Fibroblast of pulmonary artery (primary cell): ENCODE measurements at regions not wholly inside any gene's neighbourhood (a gene's known extent, or its start where the extent isn't known, plus 50 kb on each side); places are given as distances from the start of the nearest gene placed in this dataset.

Experiments
- DNase-seq: peaks from one replicate; pipeline ENCODE4 v3.0.0-alpha.2; 2010; ENCODE audit warnings: low read depth
- H3K4me3 ChIP-seq: replicated peaks from 2 replicates; pipeline ENCODE4 v1.5.1; 2011; ENCODE audit warnings: low read depth, mild to moderate bottlenecking, control low read depth, low read length, moderate library complexity
- TF ChIP-seq, protein P1 (sequence below): IDR thresholded peaks from 2 replicates; pipeline ENCODE4 v1.5.1; 2011; ENCODE audit warnings: mild to moderate bottlenecking, control low read depth, low read length, inconsistent platforms; ENCODE audit errors: missing control alignments

DNA sequence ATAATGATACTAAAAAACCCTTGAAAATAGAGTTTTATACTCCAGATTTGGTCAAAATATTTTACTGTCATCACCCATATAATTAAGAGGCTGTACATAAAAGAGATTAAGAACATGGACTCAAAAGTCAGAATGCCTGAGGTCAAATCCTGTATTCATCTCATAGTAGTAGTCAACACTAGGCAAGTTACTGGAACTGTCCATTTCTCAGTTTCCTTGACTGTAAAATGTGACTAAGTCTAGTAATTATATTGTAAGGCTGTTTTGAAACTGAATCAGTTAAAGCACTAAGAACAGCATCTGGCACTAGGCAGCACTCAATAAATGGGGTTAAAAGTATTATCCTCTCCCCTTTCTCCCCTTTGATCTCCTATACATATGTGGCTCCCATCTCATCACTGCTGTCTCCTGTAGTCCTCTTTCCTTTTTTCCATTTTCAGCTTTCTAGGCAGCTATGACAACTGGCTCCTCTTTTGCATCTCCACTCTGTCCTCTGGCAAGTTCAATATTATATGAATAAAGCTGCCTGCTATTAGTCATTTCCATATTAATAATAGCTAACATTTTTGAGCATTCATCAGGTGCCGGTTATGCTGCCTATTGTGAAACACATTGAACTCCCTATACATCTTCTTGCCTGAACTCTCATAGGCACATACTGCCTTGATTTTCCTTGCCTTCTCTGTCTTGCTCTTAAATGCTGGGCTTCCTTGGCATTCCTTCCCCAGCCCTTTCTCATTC, 185.8 kb upstream of the NREP start:
- no peak overlapping the region for H3K4me3 ChIP-seq
- TF ChIP-seq, protein P1, sequence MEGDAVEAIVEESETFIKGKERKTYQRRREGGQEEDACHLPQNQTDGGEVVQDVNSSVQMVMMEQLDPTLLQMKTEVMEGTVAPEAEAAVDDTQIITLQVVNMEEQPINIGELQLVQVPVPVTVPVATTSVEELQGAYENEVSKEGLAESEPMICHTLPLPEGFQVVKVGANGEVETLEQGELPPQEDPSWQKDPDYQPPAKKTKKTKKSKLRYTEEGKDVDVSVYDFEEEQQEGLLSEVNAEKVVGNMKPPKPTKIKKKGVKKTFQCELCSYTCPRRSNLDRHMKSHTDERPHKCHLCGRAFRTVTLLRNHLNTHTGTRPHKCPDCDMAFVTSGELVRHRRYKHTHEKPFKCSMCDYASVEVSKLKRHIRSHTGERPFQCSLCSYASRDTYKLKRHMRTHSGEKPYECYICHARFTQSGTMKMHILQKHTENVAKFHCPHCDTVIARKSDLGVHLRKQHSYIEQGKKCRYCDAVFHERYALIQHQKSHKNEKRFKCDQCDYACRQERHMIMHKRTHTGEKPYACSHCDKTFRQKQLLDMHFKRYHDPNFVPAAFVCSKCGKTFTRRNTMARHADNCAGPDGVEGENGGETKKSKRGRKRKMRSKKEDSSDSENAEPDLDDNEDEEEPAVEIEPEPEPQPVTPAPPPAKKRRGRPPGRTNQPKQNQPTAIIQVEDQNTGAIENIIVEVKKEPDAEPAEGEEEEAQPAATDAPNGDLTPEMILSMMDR: no peak
- no peak for DNase-seq

DNA sequence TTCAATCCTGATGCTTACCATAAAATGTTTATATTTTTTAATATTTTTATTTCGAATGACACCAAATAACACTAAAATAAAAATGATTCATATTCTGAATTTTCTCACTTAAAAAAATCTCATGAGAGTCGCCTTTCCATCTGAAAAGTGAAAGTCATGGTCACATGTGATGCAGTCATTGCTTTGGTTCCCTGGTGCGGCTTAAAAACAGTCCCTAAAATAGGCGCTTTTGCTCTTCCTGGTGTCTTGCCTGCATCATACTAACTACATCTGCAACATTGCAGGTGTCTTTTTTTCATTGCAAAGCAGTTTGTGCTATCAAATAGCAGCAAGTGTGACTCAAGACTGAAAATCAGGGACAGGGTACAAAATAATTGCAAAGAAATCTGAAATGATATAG, 185.2 kb upstream of the NREP start:
- no peak overlapping the region for H3K4me3 ChIP-seq
- DNase-seq: no peak
- TF ChIP-seq, protein P1: no peak

DNA sequence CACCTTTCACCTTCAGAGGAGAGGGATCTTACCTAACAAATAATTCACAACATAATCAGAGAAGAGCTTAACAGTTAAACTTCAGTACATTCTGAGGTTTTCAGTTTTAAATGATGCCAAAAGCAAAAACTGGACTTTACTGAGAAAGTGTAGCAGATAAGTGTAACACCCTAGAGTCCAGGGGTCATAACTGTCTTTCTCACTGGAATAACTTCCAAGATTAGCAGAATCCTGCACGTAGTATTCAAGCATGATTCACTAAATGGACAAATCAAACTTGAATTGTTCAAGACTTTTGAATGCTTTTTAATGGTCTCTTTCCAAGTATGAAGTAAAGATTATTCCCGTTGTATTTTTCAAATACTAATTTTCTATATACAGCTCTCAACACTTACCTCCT, 180.1 kb upstream of the NREP start:
- TF ChIP-seq, protein P1: no peak
- DNase-seq: no peak
- no peak overlapping the region for H3K4me3 ChIP-seq

DNA sequence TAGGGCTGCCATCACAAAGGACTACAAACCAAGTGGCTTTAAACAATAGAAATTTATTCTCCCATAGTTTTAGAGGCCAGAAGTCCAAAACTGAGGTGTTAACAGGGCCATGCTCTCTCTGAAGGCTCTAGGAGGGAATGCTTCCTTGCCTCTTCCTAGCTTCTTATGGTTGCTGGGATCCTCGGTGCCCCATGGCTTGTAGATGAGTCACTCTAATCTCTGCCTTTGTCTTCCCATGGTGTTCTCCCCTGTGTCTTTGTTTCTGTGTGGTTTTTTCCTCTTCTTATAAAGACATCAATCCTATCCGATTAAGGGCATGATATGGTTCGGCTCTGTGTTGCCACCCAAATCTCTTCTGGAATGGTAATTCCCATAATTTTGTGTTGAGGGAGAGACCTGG, 178.8 kb upstream of the NREP start:
- DNase-seq: no peak
- no peak overlapping the region for H3K4me3 ChIP-seq
- TF ChIP-seq, protein P1: no peak

DNA sequence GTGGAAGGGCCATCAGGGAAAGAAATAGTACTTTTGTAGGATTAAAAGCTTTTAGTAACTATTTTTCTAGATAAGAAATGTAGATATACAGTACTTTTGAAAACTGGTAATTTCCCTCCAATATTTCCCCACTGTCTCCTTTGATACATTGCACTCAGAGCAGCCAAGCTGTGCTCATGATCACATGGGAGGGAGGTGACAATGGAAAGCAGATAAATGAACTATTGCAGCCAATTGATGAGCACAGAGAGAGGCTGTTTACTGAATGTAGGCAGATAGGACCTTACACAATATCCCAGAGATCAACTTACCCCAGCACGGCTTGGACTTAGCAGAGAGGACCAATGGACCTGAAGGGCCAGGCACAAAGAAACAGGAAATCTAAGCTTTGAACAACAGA, 178.0 kb upstream of the NREP start:
- no peak overlapping the region for H3K4me3 ChIP-seq
- TF ChIP-seq, protein P1: no peak
- DNase-seq: no peak

DNA sequence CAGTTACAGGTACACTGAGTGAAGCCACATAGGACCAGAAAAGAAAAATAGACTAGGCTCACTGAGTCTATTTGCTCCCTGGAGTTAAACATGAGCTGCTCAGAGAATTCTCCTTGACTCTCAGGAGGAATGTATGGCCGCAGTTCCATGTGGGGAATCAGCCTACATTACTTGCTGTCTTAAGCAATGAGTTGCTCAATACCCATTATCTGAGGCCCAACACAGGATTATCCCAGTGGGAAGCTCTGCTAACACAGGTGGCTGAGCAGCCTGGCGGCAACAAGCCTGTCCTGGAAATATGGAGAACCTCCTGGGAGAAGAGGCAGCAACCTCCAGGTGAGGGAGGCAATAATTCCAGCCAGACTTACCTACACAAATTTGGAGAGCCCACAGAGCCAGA, 177.5 kb upstream of the NREP start:
- no peak for DNase-seq
- no peak overlapping the region for H3K4me3 ChIP-seq
- TF ChIP-seq, protein P1: no peak

DNA sequence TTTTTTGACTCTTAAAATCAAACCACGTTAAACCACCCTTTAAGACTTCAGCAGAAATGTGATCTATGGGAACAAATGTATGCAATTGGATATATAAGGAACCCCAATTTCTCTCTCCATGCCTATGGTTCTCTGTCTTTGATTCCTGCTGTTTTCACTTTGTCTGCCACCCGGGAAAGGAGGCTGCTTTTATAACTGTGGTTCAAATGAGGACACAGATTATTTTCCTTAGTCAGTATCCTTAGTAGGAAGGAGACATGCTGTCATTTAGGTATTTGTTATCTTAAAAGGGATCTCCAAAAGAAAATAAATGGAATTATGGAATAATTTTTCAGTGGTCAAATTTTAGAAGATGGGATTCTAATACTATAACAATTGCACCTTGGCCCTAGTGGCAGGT, 176.1 kb upstream of the NREP start:
- TF ChIP-seq, protein P1: no peak
- DNase-seq: no peak
- H3K4me3 ChIP-seq: no peak overlapping the region
